ENCODE measurements at regions not wholly inside any gene's neighbourhood (a gene's known extent, or its start where the extent isn't known, plus 50 kb on each side); places are given as distances from the start of the nearest gene placed in this dataset.

- H3K36me3 ChIP-seq (replicated peaks): no peaks in the 10 kb centered on the region
- no peaks in the 10 kb centered on the region for H3K27me3 ChIP-seq (replicated peaks)
- peak overlapping the region; percentile 84 for H3K27ac ChIP-seq
- TF ChIP-seq CTCF (IDR thresholded peaks at IDR 0.05; ENCODE audit: low read depth, low read length, missing control alignments): no peak
- peak; percentile 87 for DNase-seq
- in situ Hi-C loops (cut with HindIII; ENCODE audit: low pct_ligation_motif_present, low sequenced_read_pairs): no loop called here
- no peak overlapping the region for H3K4me3 ChIP-seq (ENCODE audit: low read depth, low read length)
Observed at GRCh38 chr12:75722714-75723200, 211.3 kb upstream of the KRR1 start.

DNA sequence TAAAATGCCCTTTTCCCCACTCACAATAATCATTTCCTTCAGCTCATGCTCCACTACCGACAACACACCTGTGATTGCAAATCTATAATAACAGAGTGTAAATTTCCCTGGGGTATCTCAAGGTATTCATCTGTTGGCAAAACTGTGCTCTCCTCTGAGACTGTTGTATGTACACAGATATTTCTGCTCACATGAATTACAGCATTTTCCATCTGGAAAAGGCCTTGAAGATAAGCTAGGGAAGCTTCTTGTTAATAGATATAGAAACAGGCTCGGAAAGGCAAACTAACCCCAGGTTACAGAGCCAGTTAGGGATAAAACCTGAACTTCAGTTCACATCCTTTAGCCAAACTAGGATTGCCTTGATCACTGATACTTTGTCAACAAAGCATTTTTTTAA lies 210.4 kb upstream of the KRR1 start:
- Histone ChIP-seq H3K27me3 (replicated peaks) (no peaks in the 10 kb centered on the region), H3K4me3 (ENCODE audit: low read depth, low read length) (no peak overlapping the region), H3K27ac (peak overlapping the region; percentile 84), H3K36me3 (replicated peaks) (no peaks in the 10 kb centered on the region)
- in situ Hi-C loops (cut with HindIII; ENCODE audit: low pct_ligation_motif_present, low sequenced_read_pairs): no loop called here
- no peak for TF ChIP-seq CTCF (IDR thresholded peaks at IDR 0.05; ENCODE audit: low read depth, low read length, missing control alignments)
- no peak for DNase-seq

DNA sequence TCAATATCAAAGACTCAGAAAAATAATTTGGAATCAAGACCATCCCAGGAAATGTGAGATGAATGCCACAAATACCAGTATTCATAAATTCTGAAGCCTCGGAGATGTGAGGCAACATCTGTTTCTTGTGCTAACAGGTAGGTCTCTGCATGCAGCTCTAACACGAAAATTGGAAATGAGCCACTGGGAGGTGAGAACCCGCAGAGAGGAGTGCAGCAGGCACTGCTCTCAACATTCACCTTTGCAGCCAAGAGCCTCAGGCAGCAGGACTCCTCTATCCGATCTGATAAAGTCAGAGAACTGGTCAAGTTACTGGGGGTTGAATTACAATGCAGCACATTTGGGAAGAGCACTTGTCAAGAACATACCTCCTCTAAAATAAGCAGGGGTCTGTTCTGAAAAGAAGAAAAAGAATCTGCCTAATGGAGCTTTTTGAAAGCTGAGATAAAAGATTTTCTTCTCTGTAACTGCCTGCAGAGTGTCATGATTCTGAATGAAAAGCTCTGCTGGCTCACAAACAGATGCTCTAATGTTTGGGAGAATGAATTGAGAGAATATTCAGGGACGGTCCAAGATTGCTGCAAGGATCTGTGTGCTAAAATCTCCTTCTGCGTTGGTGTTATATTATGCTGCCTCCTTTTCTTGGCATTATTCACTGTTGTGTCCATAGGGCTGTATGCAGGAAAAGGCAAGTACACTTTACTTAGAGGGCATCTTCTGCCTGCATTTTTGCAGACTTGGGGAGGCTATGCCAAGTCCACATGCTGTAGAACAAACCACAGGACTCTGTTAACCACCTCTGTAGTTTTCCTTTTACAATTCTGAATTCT lies 209.6 kb upstream of the KRR1 start:
- H3K36me3 ChIP-seq (replicated peaks): no peaks in the 10 kb centered on the region
- TF ChIP-seq CTCF (IDR thresholded peaks at IDR 0.05; ENCODE audit: low read depth, low read length, missing control alignments): no peak
- in situ Hi-C loops (cut with HindIII; ENCODE audit: low pct_ligation_motif_present, low sequenced_read_pairs): no loop called here
- no peaks in the 10 kb centered on the region for H3K27me3 ChIP-seq (replicated peaks)
- no peak overlapping the region for H3K27ac ChIP-seq
- no peak overlapping the region for H3K4me3 ChIP-seq (ENCODE audit: low read depth, low read length)
- DNase-seq: no peak

DNA sequence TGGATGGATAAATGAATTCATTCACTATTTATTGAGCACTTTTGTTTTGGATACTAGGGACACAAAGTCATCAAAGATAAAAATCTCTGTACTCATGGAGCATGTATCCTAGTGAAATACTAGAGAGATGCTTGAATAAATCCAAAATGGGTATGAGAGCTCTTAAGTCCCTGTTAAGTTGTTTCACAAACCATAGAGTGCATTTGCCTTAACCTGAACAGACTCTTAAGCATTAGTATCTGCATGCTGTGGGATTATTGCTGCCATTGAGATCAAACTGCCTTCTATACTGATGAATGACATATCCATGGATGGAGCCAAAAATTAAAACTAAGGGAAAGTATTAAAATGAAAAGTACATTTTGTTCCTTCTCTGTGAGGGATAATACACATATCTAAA lies 206.5 kb upstream of the KRR1 start:
- Histone ChIP-seq H3K4me3 (ENCODE audit: low read depth, low read length) (no peak overlapping the region), H3K36me3 (replicated peaks) (no peaks in the 10 kb centered on the region), H3K27ac (no peak overlapping the region), H3K27me3 (replicated peaks) (no peaks in the 10 kb centered on the region)
- no peak for DNase-seq
- TF ChIP-seq CTCF (IDR thresholded peaks at IDR 0.05; ENCODE audit: low read depth, low read length, missing control alignments): no peak
- in situ Hi-C loops (cut with HindIII; ENCODE audit: low pct_ligation_motif_present, low sequenced_read_pairs): no loop called here

GRCh38 chr12:75716291-75717025 lies 205.0 kb upstream of the KRR1 start:
- no peak for DNase-seq
- in situ Hi-C loops (cut with HindIII; ENCODE audit: low pct_ligation_motif_present, low sequenced_read_pairs): no loop called here
- H3K36me3 ChIP-seq (replicated peaks): no peaks in the 10 kb centered on the region
- no peak for TF ChIP-seq CTCF (IDR thresholded peaks at IDR 0.05; ENCODE audit: low read depth, low read length, missing control alignments)
- no peaks in the 10 kb centered on the region for H3K27me3 ChIP-seq (replicated peaks)
- no peak overlapping the region for H3K4me3 ChIP-seq (ENCODE audit: low read depth, low read length)
- H3K27ac ChIP-seq: no peak overlapping the region
